Left ventricle myocardium superior (tissue), 1 donor: ENCODE measurements at regions not wholly inside any gene's neighbourhood (a gene's known extent, or its start where the extent isn't known, plus 50 kb on each side); places are given as distances from the start of the nearest gene placed in this dataset.
"Not testable (repeated sequence)": the region's sequence is repeated elsewhere in the genome, so short reads cannot be mapped to it uniquely, and the experiment has no call there.

Source experiments
- ATAC-seq: fragments of 200-7000 bp; cut with Tn5 transposase; one replicate; pipeline ENCODE4 v1.9.1; 2020; ENCODE audit warnings: mild to moderate bottlenecking, moderate library complexity
- DNase-seq: peaks from one replicate; pipeline ENCODE4 v3.0.0-alpha.2; 2020
- intact Hi-C: fragments of 100-400 bp; cut with micrococcal nuclease; formaldehyde crosslinking; loops from one replicate; pipeline ENCODE4 v1.11.0; 2022
- donor health status: DM: no; HTN: yes; CAD: no; lungs with severe emphysema.

- ATAC-seq (no peak), DNase-seq (no peak)
- intact Hi-C loops = no loop called here
Measured at GRCh38 chr3:35409991-35410390, 229.3 kb upstream of the ARPP21 start.

GRCh38 chr3:35413483-35413882, 225.8 kb upstream of the ARPP21 start:
- DNase-seq (no peak), ATAC-seq (no peak)
- intact Hi-C loops = no loop called here

- ATAC-seq = no peak
- intact Hi-C loops = no loop called here
- DNase-seq = no peak
Measured at GRCh38 chr3:35417080-35417479, 222.2 kb upstream of the ARPP21 start.

DNA sequence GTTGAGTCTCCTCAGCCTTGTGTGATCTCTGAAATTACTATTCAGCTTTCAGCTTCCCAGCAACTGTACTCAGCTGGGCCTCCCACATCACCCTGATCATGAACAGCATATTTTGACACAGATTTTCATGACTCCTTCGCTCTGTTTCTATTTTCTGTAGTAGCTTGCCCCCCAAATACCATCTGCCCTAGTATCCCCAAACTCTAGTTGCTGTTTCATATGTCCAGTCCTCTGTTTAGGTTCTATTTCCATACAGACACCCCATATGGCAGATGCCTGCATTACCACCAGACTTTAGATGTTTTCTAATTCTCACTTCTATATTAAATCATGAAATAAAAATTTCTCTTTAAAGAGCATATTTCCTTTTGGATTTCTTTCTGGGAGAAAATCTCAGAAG, 217.2 kb upstream of the ARPP21 start:
- intact Hi-C loops = no loop called here
- DNase-seq (no peak), ATAC-seq (no peak)

DNA sequence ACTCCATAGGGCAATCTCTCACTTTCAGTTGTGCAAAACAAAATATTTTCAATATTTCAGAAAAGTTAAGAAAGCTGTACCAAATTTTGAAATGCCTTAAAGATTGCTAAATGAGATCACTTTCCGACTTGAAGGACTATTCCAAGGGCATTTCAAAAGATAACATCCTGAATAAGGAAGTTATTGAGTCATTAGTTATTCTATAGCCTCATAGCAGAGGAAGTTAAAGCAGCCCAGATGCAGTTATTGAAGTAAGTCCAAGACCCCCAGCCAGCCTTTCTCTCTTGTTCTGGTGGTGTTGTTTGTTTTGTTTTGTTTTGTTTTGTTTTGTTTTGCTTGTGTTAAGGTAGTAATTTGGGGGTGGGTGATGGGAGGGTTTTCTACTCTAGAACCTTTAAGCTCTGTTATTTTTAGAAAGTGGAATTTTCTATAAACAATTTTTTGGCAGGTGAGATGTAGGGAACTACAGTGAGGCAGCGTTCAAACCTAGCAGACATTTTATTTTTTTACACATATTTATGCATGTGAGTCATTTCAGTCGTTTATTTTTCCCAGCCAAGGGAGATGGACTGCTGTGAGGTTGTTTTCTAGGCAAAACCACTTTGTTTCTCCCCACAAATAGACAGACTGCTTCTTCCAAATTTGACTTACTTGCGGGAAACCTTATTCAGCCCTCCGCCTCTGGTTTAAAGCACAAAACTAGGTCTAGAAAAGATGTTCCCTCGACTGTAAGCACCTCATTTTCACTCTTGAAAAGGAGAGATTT, 216.3 kb upstream of the ARPP21 start:
- intact Hi-C loops = no loop called here
- ATAC-seq = no peak
- DNase-seq = no peak

DNA sequence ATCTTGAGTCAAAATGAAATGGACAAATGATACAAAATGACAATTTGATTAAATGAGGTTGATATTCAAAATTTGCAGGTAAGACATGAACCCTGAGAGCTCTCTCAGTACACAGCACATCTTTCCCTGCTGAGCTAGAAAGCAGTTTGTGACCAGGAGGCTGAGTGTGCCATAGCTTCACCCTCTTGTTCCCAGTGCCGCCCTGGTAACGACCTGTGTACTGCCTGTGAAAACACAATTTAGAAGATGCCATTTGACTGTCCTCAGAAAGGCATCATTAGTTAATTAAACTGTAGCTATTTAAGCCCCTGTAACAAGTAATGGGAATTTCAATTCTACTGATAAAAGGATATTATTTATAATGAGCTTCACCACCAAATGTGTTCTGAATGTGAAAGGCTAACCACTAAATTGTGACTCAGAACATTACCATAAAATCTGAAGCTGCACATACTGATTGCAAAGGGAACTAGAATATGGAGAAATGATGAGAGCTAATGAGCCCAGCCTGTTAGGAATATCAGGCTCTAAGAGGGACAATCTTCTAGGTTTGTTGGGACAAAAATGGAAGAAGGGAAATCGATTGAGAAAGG, 212.9 kb upstream of the ARPP21 start:
- ATAC-seq (no peak), DNase-seq (no peak)
- intact Hi-C loops = no loop called here

DNA sequence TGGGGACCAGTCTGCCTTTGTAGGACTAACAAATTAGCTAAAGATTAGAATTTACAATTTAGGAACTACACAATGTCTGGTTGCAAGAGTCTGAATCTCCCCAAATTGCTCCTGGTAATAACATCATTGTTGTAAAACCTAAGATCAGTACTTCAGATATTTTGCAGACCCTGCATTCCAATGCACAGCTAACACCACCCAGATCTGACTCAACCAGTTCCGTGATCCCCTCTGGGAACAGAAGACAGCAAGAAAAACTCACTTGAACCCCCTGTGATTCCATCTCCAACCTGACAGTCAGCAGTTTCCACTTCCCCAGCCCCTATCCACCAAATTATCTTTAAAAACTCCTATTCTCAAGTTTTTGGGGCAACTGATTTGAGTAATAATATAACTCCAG, 201.9 kb upstream of the ARPP21 start:
- intact Hi-C loops = no loop called here
- no peak for DNase-seq
- ATAC-seq = no peak

DNA sequence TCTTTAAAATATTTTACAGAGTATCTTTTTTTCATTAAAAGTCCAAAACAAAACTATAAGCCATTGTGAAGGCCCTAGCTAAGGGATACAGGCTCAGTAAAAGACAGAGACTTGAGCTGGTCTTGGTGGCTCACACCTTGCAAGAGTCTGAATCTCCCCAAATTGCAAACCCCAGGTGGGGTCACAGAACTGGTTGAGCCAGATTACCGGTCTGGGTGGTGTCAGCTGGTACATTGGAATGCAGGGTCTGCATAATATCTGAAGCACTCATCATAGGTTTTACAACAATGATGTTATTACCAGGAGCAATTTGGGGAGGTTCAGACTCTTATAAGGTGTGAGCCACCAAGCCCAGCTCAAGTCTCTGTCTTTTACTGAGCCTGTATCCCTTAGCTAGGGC, 201.2 kb upstream of the ARPP21 start:
- no peak for ATAC-seq
- intact Hi-C loops = no loop called here
- no peak for DNase-seq

DNA sequence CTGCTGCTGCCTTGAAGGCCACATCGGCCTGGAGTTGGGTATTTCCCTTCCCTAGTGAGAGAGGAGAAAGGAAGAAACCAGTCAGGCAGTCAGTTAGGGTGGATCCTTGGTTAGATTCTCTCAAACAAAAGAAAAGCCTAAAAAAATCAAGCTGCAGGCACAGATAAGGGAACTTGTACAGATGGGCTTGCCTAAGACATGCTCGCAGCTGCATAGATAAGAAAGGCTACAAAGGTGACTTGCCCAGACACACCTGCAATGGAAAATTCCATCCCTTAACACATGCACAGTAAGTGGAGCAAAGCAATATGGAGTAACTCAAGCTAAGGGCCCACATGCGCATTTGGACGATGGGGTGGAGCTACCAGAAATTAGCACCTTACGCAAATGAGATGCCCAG, 199.7 kb upstream of the ARPP21 start:
- no peak for DNase-seq
- ATAC-seq = no peak
- intact Hi-C loops = no loop called here

- intact Hi-C loops = no loop called here
- no peak for ATAC-seq
Measured at GRCh38 chr3:35440826-35441225, 198.5 kb upstream of the ARPP21 start.

GRCh38 chr3:35446896-35447295, 192.4 kb upstream of the ARPP21 start:
- ATAC-seq (no peak), DNase-seq (no peak)
- intact Hi-C loops = no loop called here

More at GRCh38 chr3:35440826-35441225, 198.5 kb upstream of the ARPP21 start:
- DNase-seq = no peak

DNA sequence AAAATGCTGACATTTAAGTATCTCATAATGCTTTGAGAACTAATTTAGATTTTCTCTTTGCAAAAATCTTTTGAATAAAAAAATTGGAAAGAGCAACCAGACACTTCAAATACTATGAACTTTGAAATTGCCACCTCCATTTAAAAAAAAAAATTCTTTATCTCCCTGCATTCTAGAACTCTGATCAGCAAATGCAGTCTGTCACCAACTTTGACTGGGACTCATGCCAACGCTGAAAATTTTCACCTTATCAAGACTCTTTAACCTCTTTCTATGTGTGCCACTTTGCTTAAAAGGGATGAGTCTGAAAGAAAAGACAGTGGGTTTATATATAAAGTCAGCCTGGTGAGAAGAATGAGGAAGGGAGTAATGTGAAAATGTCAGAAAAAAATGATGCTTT, 191.2 kb upstream of the ARPP21 start:
- intact Hi-C loops = no loop called here
- ATAC-seq (no peak), DNase-seq (no peak)

DNA sequence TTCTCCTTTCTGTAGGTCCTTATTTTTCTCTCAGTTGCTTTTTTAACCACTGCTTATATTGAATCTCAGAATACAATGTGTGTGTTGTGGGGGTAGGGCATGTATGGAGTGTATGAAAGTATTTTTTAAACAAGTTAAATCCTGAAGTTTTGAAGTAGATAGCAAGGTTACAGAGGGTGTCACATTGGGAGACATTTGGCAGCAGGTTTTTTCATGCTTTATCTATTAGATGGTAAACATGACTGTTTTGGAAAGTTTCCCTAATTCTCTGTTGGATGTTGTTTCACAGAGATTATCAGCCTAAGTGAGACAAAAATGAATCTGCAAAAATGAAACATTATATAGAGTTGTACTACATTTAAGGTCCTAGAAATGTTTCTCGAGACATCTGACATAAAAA, 190.6 kb upstream of the ARPP21 start:
- DNase-seq (no peak), ATAC-seq (no peak)
- intact Hi-C loops = no loop called here

DNA sequence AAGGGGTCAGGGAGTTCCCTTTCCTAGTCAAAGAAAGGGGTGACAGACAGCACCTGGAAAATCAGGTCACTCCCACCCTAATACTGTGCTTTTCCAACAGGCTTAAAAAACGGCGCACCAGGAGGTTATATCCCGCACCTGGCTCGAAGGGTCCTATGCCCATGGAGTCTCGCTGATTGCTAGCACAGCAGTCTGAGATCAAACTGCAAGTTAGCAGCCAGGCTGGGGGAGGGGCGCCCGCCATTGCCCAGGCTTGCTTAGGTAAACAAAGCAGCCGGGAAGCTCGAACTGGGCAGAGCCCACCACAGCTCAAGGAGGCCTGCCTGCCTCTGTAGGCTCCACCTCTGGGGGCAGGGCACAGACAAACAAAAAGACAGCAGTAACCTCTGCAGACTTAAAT, 184.5 kb upstream of the ARPP21 start:
- intact Hi-C loops, ATAC-seq, DNase-seq: not testable (repeated sequence)

DNA sequence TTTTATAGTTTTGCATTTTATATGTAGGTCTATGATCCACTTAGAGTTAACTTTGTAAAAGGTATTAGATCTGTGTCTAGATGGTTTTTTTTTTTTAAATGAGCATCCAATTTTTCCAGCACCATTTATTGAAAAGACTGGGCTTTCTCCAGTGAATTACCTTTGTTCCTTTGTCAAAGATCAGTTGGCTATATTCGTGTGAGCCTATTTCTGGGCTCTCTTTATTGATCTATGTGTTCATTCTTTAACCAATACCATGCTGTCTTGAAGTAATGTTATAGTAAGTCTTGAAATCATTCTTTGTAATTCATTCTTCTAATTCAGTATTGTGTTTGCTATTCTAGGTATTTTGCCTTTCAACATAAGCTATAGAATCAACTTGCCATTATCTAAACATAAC, 165.4 kb upstream of the ARPP21 start:
- no peak for ATAC-seq
- DNase-seq = no peak
- intact Hi-C loops = no loop called here

DNA sequence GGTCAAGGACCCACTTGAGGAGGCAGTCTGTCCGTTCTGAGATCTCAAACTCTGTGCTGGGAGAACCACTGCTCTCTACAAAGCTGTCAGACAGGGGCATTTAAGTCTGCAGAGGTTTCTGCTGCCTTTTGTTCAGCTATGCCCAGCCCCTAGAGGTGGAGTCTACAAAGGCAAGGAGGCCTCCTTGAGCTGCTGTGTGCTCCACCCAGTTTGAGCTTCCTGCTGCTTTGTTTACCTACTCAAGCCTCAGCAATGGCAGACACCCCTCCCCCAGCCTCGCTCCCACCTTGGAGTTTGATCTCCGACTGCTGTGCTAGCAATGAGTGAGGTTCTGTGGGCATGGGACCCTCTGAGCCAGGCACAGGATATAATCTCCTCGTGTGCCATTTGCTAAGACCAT, 156.8 kb upstream of the ARPP21 start:
- intact Hi-C loops, DNase-seq, ATAC-seq: not testable (repeated sequence)

GRCh38 chr3:35483131-35483530, 156.2 kb upstream of the ARPP21 start:
- ATAC-seq (no peak), DNase-seq (no peak)
- intact Hi-C loops = no loop called here

- ATAC-seq (no peak), DNase-seq (no peak)
- intact Hi-C loops = no loop called here
Measured at GRCh38 chr3:35484929-35485530, 154.3 kb upstream of the ARPP21 start.

DNA sequence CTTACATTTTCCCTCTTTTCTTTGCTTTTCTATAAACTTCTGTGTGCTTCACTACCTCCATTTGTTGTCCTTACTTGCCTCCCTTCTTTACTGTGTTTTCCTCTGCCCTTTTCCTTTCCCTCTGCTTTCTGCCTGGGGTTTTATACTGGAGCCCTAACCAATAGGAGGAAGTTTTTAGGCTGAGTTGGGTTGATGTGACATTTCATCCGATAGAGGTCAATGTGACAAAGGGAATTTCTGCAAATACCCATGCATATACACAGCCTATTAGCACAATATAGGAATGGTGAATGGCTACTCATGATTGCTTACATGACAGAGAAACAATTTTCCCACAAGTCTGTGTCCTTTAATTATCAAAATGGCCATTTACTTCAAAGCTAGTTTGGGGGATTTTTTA, 153.0 kb upstream of the ARPP21 start:
- ATAC-seq (no peak), DNase-seq (no peak)
- intact Hi-C loops = no loop called here

DNA sequence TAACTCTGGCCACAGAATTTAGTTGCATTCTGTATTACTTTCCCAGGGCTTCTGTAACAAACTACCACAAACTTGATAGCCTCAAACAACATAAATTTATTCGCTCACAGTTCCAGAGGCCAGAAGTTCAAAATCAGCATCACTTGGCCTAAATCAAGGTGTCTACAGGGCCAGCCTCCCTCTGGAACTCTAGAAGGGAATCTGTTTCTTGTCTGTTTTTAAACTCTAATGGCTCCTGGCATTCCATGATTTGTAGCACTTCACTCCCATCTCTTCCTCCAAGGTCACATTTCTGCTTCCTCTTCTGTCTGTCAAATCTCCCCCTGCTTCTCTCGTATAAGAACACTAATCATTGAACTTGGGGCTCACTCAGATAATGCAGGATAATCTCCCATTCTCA, 151.9 kb upstream of the ARPP21 start:
- DNase-seq (no peak), ATAC-seq (no peak)
- intact Hi-C loops = no loop called here

DNA sequence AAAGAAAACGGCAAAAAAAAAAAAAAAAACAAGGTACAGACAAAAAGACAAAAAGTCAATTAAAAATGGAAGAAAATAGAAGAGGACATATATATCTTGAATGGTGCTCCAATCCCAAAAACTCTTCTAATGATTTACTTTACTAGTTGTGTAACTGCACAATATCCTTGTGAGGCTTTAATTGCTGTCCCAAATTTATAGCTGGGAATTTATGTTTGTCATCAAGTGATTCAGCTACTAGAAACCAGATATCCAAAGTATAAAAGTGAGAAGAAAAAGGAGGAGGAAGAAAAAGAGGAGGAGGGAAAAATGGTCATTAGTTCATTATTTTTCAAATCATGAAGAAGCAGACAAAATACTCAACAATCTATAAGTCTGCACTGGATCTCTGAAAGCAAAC, 150.8 kb upstream of the ARPP21 start:
- no peak for ATAC-seq

More for the DNA sequence above, 150.8 kb upstream of the ARPP21 start:
- intact Hi-C loops = no loop called here
- DNase-seq = no peak
